Skin of body (tissue), 1 donor: ENCODE measurements at regions not wholly inside any gene's neighbourhood (a gene's known extent, or its start where the extent isn't known, plus 50 kb on each side); places are given as distances from the start of the nearest gene placed in this dataset.
A peak's percentile ranks its signal among the peaks of the same experiment; 100 is the strongest.

Experiments
- DNase-seq: peaks from one replicate; lab custom pipeline; 2025; lab: John Stamatoyannopoulos, UW

DNA sequence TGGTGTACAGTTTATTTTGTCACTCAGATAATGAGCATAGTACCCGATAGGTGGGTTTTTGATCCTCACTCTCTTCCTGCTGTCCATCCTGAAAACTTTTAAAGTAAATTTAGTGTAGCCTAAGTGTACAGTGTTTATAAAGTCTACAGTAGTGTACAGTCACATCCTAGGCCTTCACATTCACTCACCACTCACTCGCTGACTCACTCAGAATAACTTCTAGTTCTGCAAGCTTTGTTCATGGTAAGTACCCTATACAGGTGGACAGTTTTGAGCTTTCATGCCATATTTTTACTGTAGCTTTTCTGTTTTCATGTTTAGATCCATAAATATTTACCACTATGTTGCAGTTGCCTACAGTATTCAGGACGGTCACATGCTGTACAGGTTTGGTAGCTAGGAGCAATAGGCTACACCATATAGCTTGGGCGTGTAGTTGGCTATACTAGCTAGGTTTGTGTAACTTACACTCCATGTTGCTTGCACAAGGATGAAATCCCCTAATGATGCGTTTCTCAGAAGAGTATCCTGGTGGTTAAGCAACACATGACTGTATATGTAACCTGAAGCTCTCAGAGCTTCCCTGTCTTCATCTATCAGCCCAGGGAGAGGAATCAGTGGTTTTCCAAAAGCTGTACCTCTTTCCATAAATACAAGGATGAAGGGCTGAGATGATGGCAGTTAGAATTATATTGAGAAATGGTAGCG is 87.6 kb upstream of the SLC25A26 start:
- DNase-seq = no peak

DNA sequence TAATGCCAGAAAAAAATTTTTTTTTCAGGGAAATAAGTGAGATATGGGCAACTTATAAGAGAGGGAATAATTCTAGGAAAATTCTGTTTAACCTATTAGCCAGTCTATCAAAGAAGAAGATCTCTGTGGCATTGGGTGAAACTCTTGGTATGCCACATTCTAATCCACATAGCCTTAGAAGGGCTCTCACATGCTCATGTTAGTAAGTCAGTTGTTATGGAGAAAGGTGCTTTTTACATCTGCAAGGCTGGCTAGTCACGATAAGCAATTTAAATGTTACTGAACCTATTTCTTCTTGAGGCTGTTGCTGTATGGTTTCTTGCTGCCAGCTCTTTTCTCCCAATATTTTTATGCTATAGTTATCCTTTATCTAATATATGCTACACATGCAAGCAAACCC is 89.9 kb upstream of the MAGI1 start:
- no peak for DNase-seq

DNA sequence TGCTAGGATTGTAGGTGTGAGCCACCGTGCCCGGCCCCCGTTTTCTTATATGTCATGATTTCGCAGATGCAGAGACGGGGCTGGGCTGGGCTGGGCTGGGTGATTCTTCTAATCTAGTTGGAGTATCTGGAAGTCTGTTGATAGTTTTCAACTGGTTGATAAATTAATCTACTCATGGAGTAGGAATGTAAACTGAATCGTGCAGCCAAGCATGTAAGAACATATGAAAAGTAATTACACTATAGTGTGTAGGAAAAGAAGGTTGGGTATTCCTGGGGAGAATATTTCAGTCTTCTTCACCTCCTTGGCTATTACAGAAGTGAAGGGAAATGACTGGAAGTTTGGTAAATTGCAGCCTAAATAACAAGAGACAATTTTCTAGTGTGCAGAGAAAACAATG is 82.6 kb upstream of the MAGI1 start:
- DNase-seq = no peak

DNA sequence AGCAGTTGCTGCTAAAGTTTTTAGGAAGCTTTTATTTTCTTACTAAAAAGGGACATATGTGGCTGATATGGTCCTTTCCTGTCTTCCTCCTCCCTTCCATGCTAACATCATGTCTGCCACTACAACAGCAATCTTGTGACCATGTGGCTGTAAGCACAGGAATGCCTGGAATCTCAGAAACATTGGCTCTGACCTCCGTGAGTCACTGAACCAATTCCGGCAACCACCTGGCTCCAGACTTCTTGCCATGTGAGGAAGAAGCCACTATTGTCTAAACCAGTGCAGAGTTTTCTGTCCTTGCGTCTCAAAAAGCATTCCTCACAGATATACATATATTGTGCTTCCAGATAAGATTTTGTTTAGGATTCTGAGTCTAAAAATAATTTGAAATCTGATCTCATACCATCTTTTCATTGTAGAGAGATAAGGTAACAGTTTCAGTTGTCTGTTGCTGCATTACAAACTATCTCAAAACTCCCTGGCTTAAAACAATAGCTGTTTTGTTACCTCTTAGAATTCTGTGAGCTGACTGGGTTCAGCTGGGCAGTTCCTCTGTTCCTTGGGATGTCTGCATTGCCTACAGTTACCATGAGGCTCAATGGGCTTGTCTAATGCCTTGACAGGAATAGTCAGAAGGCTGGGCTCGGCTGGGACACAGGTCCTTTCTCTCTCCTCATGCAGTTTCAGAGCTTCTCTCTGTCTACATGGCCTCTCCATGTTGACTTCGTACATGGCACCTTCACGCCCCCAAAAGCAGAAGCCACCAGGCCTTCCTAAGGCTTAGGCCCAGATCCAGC is 77.3 kb upstream of the MAGI1 start:
- DNase-seq = peak; percentile 59

GRCh38 chr3:66113542-66113941 is 74.8 kb upstream of the MAGI1 start:
- no peak for DNase-seq

DNA sequence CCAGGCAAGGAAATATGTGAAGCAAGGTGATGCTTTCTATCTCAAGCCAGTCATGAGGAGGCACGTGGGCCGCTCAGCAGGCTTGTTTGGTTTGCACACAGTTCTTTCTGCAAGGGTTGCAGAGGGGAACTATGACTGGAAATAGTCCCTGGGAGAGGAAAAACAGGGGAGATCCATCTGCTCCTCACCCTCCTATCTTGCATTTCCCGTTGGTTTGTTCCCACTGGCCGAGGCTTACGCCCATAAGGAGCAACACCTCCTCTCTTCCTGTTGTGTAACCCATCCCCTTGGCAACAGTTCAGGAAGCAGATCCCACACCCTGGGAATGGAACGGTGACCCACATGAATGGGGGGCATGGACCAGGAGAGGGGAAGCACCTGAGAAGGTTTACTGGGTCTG is 72.1 kb upstream of the MAGI1 start:
- DNase-seq = peak; percentile 10

- peak; percentile 47 for DNase-seq
Measured at GRCh38 chr3:66107855-66108254, 69.1 kb upstream of the MAGI1 start.

- DNase-seq = no peak
Measured at GRCh38 chr3:66106788-66107187, 68.1 kb upstream of the MAGI1 start.

DNA sequence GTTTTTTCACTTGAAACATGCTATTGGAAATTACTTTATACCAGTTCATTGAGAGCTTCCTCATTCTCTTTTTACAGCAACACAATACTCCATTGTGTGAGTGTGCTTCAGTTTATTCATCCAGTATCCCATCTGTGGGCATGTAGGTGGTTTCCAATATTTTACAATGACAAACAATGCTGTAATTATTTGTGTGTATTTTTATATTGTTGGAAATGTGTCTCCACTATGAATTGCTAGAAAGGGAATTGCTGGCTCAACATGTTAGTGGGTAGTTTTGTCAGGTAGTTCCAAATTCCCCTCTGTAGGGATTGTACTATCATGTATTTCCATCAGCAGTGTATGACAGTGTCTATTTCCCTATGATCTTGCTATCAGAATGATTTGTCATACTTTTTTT is 65.8 kb upstream of the MAGI1 start:
- DNase-seq = no peak

DNA sequence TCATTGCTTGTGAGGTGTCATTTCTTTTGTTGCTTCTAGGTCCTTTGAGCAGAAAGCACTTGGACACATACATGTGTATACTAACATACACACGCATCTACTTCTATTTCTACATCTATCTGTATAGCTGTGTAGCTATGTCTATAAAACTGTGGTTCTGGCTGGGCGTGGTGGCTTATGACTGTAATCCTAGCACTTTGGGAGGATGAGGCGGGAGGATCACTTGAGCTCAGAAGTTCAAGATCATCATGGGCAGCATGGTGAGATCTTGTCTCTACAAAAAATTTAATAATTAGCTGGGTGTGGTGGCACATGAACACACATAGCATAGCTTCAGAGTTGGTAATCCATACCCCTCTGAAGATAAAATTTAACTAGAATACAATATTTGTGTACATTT is 65.0 kb upstream of the MAGI1 start:
- no peak for DNase-seq

DNA sequence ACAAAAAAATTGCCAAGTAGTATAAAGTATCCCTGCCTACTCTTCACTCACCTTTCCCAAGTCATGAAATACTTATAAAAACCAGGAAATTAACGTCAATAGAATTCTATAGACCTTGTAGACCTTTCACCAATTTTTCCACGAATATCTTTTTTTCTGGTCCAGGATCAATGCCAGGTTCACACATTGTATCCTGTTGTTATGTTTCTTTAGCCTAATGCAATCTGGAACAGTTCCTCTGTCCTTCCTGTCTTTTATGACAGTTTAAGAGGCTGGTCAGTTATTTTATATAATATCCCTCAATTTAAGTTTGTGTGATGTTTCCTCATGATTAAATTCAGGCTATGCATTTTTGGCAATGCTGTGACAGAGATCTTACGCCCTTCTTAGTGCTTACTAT is 63.2 kb upstream of the MAGI1 start:
- DNase-seq = no peak

DNA sequence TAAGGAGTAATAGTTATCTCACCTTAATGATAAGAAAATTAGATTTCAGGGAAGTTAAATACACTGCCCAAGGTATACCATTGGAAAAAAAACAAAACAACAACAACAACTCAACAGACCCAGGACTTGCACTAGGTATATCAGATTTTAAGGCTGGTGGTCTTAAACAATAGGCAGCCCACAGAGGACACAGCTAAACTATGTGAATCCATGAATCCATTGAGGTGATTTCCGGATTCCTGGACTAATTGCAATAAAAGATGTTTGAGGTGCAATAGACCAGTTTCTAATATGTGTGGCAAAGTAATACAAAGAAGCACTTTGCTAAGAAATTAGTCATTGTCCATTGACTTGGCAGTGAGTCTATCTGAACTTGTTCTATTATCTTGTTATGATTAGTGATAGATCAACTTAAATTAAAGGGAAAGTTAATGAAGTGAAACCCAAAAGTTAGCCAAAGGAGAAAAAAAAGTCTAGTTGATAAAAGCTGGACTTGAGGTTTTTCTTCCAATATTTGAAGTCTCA is 60.9 kb upstream of the MAGI1 start:
- no peak for DNase-seq

DNA sequence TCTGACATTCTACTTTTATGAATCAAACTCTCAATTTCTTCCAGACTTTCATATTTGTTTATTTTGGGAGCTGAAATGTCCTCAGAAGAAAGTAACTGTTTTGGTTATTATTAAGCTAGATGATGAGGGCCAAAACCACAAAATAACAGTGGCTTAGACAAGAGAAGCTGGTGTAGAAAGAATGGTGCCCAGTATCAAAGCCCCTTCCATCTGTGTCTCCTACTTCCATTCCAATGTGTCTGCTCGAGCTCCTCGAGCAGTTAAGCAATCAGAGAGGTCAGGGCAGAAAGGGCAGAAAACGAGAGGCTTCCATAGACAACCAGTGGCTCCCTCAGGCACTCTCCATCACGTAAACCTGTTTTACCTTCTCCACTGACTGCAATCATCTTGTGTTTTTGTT is 59.7 kb upstream of the MAGI1 start:
- no peak for DNase-seq

GRCh38 chr3:66097647-66098046 is 58.9 kb upstream of the MAGI1 start:
- no peak for DNase-seq

DNA sequence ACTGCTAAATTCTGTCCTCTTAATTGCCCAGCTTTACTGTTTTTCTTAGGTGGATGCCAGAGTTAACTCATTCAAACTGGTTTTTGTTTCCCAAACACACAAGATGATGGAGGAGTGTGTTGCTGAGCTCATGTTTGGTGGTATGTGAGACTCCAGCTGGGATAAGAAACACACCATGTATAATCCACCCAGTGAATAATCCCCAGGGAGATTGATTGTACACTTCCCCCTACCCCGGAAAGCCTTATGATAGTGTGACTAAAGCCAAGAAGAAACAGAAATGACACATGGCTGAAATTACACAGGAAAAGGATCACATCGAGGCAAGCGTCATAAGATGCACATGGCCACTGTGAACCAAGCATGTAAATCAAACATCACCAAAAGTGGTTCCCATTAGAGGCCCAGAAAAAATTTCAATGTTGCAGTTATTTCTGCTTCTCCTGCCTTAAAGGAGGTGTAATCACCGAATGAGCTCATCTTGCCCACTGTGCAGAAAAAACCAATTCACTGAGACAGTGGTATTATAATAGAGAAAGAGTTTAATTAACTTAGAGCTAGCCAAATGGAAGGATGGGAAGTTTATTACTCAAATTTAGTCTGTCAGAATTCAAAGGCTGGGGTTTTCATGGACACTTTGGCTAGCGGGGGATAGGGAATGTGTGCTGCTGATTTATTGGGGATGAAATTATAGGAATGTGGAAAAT is 56.7 kb upstream of the MAGI1 start:
- DNase-seq = no peak

DNA sequence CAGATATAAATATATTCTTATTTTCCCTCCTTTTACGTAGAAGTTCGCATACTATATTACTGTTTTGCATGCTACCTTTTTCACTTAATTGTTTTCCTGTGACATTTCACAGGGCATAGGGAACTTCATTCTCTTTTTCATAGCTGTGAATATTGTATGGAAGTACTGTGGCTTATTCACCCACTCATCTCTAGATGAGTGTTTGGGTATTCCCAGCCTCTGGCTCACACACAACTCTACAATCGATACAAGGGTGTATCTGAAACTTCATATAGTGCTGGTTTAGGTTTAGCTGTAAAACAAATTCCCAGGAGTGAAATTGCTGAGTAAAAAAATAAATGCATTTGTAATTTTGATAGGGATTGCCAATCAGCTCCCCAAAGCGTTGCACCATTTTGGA is 55.3 kb upstream of the MAGI1 start:
- no peak for DNase-seq

DNA sequence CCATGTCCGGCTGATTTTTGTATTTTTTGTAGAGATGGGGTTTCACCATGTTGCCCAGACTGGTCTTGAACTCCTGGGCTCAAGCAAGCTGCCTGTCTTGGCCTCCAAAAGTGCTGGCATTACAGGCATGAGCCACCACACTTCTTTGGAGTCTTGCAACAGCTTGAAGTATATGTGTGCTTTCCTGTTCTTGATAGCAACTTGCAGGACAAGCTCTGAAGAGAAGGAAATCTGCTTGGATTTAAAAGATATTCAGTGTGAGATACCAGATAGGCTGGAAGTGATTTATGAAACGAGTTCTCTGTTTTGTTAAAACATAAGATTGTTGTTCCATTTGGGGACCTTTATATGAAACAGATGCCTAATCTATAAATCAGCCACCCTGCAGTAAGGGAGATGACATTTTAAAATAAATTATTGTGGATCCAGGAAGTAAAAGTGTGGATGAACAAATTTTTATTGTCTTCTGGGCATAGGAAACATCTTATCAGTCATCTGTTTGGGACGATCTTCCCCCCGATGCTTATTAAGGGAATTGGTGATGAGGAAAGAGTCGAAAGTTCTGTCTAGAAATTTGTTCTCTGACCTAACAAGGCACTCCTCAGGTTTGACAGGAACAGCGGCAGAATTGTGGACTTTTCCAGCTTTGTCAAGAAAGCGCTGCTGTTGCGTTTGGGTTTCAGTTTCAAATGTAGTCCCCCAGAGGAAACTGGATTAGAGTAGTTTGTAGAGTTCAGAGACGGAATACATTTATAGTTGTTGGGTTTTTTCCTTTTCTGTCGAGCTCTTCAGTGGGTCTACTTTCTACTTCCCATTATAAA is 53.7 kb upstream of the MAGI1 start:
- DNase-seq = peak; percentile 60
